ENCODE measurements at regions not wholly inside any gene's neighbourhood (a gene's known extent, or its start where the extent isn't known, plus 50 kb on each side); places are given as distances from the start of the nearest gene placed in this dataset.

DNA sequence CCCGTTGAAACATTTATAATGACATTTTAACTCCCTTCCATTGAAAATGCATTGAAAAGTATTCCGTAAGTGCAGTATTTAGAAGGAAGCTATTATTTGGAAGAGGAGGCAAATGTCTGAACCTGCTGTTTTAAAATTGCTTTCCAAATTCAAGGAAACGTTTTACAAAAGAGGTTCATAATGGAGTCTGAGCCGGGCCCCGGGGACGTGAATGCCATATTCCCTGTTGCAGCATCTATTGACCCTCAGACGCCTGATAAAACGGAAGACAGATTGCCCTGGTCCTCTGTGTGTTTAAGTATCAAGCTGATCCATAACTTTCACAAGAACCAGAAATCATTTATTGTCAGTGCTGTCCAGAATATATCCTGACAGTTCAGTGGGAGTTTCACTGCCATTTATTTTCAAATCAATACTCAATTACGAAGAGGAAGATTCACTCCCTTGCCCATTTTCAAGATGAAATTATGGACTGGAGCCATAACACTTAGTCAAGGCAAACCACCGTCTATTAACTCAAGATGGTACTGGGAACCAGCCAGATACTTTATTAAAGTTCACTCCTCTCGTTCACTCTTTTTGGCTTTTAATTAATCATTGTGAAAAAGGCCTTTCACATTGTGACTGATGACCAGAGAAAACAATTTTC lies 435.7 kb upstream of the PFKP start (continued):
- TF ChIP-seq, protein P1, sequence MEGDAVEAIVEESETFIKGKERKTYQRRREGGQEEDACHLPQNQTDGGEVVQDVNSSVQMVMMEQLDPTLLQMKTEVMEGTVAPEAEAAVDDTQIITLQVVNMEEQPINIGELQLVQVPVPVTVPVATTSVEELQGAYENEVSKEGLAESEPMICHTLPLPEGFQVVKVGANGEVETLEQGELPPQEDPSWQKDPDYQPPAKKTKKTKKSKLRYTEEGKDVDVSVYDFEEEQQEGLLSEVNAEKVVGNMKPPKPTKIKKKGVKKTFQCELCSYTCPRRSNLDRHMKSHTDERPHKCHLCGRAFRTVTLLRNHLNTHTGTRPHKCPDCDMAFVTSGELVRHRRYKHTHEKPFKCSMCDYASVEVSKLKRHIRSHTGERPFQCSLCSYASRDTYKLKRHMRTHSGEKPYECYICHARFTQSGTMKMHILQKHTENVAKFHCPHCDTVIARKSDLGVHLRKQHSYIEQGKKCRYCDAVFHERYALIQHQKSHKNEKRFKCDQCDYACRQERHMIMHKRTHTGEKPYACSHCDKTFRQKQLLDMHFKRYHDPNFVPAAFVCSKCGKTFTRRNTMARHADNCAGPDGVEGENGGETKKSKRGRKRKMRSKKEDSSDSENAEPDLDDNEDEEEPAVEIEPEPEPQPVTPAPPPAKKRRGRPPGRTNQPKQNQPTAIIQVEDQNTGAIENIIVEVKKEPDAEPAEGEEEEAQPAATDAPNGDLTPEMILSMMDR (conservative IDR thresholded peaks at IDR 0.05; ENCODE audit: low read depth in 2 of 2): no peak
- no peak for TF ChIP-seq JUNB (IDR thresholded peaks at IDR 0.05; ENCODE audit: unreplicated experiment)
- TF ChIP-seq EZH2 (IDR thresholded peaks at IDR 0.05; ENCODE audit: low read depth, unreplicated experiment): no peak
- TF ChIP-seq POLR2AphosphoS5 (IDR thresholded peaks at IDR 0.05; ENCODE audit: low read depth): no peak

DNA sequence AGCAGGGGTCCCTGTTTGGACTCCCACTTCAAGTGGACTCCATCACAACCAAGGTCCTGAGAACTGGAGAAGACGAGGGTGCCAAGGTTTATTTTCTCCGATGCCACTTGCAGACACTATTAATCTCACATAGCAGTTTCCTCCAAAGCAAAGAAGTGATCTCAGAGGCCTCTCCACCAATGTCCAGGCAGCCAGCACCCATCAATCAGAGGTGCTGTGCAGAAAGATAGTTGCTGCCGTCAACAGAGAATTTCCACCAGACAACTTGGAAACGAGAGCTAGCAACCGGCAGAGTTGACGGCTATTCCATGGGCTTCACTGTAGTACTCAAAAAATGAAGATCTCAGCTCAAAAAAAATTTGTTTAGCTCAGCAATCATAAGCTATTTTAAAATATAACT lies 438.6 kb upstream of the PFKP start:
- Mint-ChIP-seq H3K4me3 (no peak overlapping the region), H3K27ac (no peak overlapping the region), H3K4me1 (peaks cover 30% of the 10 kb centered on the region), H3K36me3 (ENCODE audit: low read depth) (no peaks in the 10 kb centered on the region), H3K9me3 (no peaks in the 10 kb centered on the region), H3K27me3 (ENCODE audit: insufficient read depth, low read depth, poor library complexity) (no peaks in the 10 kb centered on the region)
- H3K4me1 ChIP-seq (ENCODE audit: insufficient read depth): peaks cover 7% of the 10 kb centered on the region
- TF ChIP-seq, protein P2, sequence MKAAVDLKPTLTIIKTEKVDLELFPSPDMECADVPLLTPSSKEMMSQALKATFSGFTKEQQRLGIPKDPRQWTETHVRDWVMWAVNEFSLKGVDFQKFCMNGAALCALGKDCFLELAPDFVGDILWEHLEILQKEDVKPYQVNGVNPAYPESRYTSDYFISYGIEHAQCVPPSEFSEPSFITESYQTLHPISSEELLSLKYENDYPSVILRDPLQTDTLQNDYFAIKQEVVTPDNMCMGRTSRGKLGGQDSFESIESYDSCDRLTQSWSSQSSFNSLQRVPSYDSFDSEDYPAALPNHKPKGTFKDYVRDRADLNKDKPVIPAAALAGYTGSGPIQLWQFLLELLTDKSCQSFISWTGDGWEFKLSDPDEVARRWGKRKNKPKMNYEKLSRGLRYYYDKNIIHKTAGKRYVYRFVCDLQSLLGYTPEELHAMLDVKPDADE (IDR thresholded peaks at IDR 0.05): no peak
- TF ChIP-seq STAT1 (IDR thresholded peaks at IDR 0.05; ENCODE audit: unreplicated experiment): no peak
- TF ChIP-seq, protein P1 (conservative IDR thresholded peaks at IDR 0.05; ENCODE audit: low read depth in 2 of 2): 0 out of 4 replicates have a peak, but pooled peaks of 1 of the 2 experiments have one; percentile 14
- H3K27me3 ChIP-seq (ENCODE audit: insufficient read depth): no peaks in the 10 kb centered on the region
- H3K36me3 ChIP-seq (ENCODE audit: insufficient read depth): no peaks in the 10 kb centered on the region
- DNase-seq (ENCODE audit: low spot score) (no peak), ATAC-seq (no peak)
- no peak overlapping the region for H3K27ac ChIP-seq (ENCODE audit: low read depth)
- no peaks in the 10 kb centered on the region for H4K20me1 ChIP-seq (replicated peaks; ENCODE audit: insufficient read depth)
- no peak overlapping the region for H3K4me2 ChIP-seq
- H2AFZ ChIP-seq: no peak overlapping the region
- no peak overlapping the region for H3K4me3 ChIP-seq
- H3F3A ChIP-seq (replicated peaks; ENCODE audit: low read depth): no peaks in the 10 kb centered on the region
- no peaks in the 10 kb centered on the region for H3K79me2 ChIP-seq (replicated peaks; ENCODE audit: insufficient read depth)
- H3K9me2 ChIP-seq (ENCODE audit: insufficient read depth): no peaks in the 10 kb centered on the region

GRCh38 chr10:2627969-2628368 lies 439.4 kb upstream of the PFKP start:
- DNase-seq (ENCODE audit: low spot score) (no peak), ATAC-seq (no peak)
- H2AFZ ChIP-seq: no peak overlapping the region
- no peaks in the 10 kb centered on the region; the same call in 2 of the 3 replicates for H3K9me3 Mint-ChIP-seq
- H3K27ac ChIP-seq (ENCODE audit: low read depth): no peak overlapping the region
- no peaks in the 10 kb centered on the region for H4K20me1 ChIP-seq (replicated peaks; ENCODE audit: insufficient read depth)
- H3K4me3 ChIP-seq: no peak overlapping the region
- H3K4me3 Mint-ChIP-seq: no peak overlapping the region
- no peaks in the 10 kb centered on the region for H3K27me3 ChIP-seq (ENCODE audit: insufficient read depth)
- peaks cover 7% of the 10 kb centered on the region for H3K4me1 ChIP-seq (ENCODE audit: insufficient read depth)
- H3K36me3 Mint-ChIP-seq (ENCODE audit: low read depth): no peaks in the 10 kb centered on the region
- H3K4me2 ChIP-seq: no peak overlapping the region
- H3K27ac Mint-ChIP-seq: no peak overlapping the region
- no peaks in the 10 kb centered on the region for H3F3A ChIP-seq (replicated peaks; ENCODE audit: low read depth)
- peaks cover 31% of the 10 kb centered on the region for H3K4me1 Mint-ChIP-seq
- H3K27me3 Mint-ChIP-seq (ENCODE audit: insufficient read depth, low read depth, poor library complexity): peaks cover 4% of the 10 kb centered on the region
- no peaks in the 10 kb centered on the region for H3K79me2 ChIP-seq (replicated peaks; ENCODE audit: insufficient read depth)
- no peaks in the 10 kb centered on the region for H3K9me2 ChIP-seq (ENCODE audit: insufficient read depth)
- no peaks in the 10 kb centered on the region for H3K36me3 ChIP-seq (ENCODE audit: insufficient read depth)
- TF ChIP-seq ZNF114 (CRISPR knock-in tag; IDR thresholded peaks at IDR 0.05) (no peak), NANOG (IDR thresholded peaks at IDR 0.05; ENCODE audit: borderline replicate concordance) (no peak)
- TF ChIP-seq, protein P3, sequence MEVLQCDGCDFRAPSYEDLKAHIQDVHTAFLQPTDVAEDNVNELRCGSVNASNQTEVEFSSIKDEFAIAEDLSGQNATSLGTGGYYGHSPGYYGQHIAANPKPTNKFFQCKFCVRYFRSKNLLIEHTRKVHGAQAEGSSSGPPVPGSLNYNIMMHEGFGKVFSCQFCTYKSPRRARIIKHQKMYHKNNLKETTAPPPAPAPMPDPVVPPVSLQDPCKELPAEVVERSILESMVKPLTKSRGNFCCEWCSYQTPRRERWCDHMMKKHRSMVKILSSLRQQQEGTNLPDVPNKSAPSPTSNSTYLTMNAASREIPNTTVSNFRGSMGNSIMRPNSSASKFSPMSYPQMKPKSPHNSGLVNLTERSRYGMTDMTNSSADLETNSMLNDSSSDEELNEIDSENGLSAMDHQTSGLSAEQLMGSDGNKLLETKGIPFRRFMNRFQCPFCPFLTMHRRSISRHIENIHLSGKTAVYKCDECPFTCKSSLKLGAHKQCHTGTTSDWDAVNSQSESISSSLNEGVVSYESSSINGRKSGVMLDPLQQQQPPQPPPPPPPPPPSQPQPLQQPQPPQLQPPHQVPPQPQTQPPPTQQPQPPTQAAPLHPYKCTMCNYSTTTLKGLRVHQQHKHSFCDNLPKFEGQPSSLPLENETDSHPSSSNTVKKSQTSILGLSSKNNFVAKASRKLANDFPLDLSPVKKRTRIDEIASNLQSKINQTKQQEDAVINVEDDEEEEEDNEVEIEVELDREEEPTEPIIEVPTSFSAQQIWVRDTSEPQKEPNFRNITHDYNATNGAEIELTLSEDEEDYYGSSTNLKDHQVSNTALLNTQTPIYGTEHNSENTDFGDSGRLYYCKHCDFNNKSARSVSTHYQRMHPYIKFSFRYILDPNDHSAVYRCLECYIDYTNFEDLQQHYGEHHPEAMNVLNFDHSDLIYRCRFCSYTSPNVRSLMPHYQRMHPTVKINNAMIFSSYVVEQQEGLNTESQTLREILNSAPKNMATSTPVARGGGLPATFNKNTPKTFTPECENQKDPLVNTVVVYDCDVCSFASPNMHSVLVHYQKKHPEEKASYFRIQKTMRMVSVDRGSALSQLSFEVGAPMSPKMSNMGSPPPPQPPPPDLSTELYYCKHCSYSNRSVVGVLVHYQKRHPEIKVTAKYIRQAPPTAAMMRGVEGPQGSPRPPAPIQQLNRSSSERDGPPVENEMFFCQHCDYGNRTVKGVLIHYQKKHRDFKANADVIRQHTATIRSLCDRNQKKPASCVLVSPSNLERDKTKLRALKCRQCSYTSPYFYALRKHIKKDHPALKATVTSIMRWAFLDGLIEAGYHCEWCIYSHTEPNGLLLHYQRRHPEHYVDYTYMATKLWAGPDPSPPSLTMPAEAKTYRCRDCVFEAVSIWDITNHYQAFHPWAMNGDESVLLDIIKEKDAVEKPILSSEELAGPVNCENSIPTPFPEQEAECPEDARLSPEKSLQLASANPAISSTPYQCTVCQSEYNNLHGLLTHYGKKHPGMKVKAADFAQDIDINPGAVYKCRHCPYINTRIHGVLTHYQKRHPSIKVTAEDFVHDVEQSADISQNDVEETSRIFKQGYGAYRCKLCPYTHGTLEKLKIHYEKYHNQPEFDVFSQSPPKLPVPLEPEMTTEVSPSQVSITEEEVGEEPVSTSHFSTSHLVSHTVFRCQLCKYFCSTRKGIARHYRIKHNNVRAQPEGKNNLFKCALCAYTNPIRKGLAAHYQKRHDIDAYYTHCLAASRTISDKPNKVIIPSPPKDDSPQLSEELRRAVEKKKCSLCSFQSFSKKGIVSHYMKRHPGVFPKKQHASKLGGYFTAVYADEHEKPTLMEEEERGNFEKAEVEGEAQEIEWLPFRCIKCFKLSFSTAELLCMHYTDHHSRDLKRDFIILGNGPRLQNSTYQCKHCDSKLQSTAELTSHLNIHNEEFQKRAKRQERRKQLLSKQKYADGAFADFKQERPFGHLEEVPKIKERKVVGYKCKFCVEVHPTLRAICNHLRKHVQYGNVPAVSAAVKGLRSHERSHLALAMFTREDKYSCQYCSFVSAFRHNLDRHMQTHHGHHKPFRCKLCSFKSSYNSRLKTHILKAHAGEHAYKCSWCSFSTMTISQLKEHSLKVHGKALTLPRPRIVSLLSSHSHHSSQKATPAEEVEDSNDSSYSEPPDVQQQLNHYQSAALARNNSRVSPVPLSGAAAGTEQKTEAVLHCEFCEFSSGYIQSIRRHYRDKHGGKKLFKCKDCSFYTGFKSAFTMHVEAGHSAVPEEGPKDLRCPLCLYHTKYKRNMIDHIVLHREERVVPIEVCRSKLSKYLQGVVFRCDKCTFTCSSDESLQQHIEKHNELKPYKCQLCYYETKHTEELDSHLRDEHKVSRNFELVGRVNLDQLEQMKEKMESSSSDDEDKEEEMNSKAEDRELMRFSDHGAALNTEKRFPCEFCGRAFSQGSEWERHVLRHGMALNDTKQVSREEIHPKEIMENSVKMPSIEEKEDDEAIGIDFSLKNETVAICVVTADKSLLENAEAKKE (CRISPR knock-in tag; IDR thresholded peaks at IDR 0.05): no peak
